H1 (cell line): ENCODE measurements at regions not wholly inside any gene's neighbourhood (a gene's known extent, or its start where the extent isn't known, plus 50 kb on each side); places are given as distances from the start of the nearest gene placed in this dataset.

Experiments used
- CTCF ChIA-PET: fragments of 300-600 bp; sonication (Branson Sonifier 250); formaldehyde crosslinking; loops from one replicate; lab custom pipeline; 2021; ENCODE audit not compliant: partially characterized antibody; lab: Charles Lee
- POLR2A ChIA-PET: fragments of 300-600 bp; sonication (Branson Sonifier 250); formaldehyde crosslinking; loops from one replicate; lab custom pipeline; 2021; ENCODE audit warnings: inconsistent platforms; ENCODE audit not compliant: partially characterized antibody; lab: Charles Lee
- DNase-seq, 2 experiments: peaks; one replicate each; pipeline versions ENCODE4 v3.0.0 to v3.0.0-alpha.2; 2010 to 2022; ENCODE audit warnings: low spot score in 2 of 2, low read depth in 1 of 2, mixed read lengths in 1 of 2
- FAIRE-seq: peaks from 2 replicates; lab custom pipeline; 2011; peaks lifted over from hg19 to GRCh38; lab: Jason Lieb, UNC
- H2AFZ ChIP-seq: 2 replicates; pipeline ENCODE4 v1.8.1; 2012; ENCODE audit warnings: low read length, inconsistent platforms
- H2AK5ac ChIP-seq: 2 replicates; pipeline ENCODE4 v1.6.1; 2013; ENCODE audit warnings: low read depth, low read length
- H2BK120ac ChIP-seq: replicated peaks from 2 replicates; pipeline ENCODE3; 2013; ENCODE audit warnings: low read depth, low read length, inconsistent platforms
- H2BK12ac ChIP-seq: 2 replicates; pipeline ENCODE4 v1.6.1; 2013; ENCODE audit warnings: low read depth, low read length
- H2BK15ac ChIP-seq: 2 replicates; pipeline ENCODE4 v1.6.1; 2013; ENCODE audit warnings: low read length
- H2BK20ac ChIP-seq: 2 replicates; pipeline ENCODE4 v1.6.1; 2013; ENCODE audit warnings: low read length
- H2BK5ac ChIP-seq: 2 replicates; pipeline ENCODE4 v1.6.1; 2013; ENCODE audit warnings: low read depth, low read length
- H3K14ac ChIP-seq: 2 replicates; pipeline ENCODE4 v1.6.1; 2013; ENCODE audit warnings: inconsistent platforms; ENCODE audit not compliant: insufficient read length
- H3K18ac ChIP-seq: 2 replicates; pipeline ENCODE4 v1.6.1; 2013; ENCODE audit warnings: low read length; ENCODE audit errors: extremely low read depth
- H3K23ac ChIP-seq: 2 replicates; pipeline ENCODE4 v1.6.1; 2013; ENCODE audit warnings: inconsistent platforms; ENCODE audit not compliant: insufficient read length
- H3K23me2 ChIP-seq: 2 replicates; pipeline ENCODE4 v1.6.1; 2013; ENCODE audit warnings: low read depth, low read length
- H3K27ac ChIP-seq: 2 replicates; pipeline ENCODE4 v1.6.1; 2011; ENCODE audit warnings: low read depth, low read length, inconsistent platforms
- H3K27me3 ChIP-seq, 4 experiments: replicated peaks in 1 of 4; 1 replicate in 1 of 4; 2 replicates in 3 of 4; pipeline versions ENCODE4 v1.6.1 to v1.8.1; 2011 to 2013; ENCODE audit warnings: low read length in 3 of 4, mild to moderate bottlenecking in 3 of 4, inconsistent platforms in 2 of 4, mixed read lengths in 2 of 4, moderate library complexity in 1 of 4; ENCODE audit not compliant: control insufficient read depth in 3 of 4, insufficient read depth in 3 of 4; ENCODE audit errors: extremely low read depth in 1 of 4
- H3K36me3 ChIP-seq, 4 experiments: 2 replicates each; pipeline versions ENCODE4 v1.6.1 to v1.8.1; 2011 to 2013; ENCODE audit warnings: mild to moderate bottlenecking in 4 of 4, low read length in 3 of 4, moderate library complexity in 2 of 4, control low read depth in 1 of 4, inconsistent platforms in 1 of 4; ENCODE audit not compliant: insufficient read depth in 4 of 4, control insufficient read depth in 2 of 4
- H3K4ac ChIP-seq: replicated peaks from 2 replicates; pipeline ENCODE3; 2013; ENCODE audit warnings: low read length, low read depth, mixed read lengths, inconsistent platforms; ENCODE audit not compliant: insufficient read length
- H3K4me1 ChIP-seq, 4 experiments: replicated peaks in 1 of 4; 1 replicate in 1 of 4; 2 replicates in 3 of 4; pipeline versions ENCODE4 v1.6.1 to v1.8.1; 2011 to 2013; ENCODE audit warnings: low read length in 3 of 4, inconsistent platforms in 2 of 4, mixed read lengths in 1 of 4; ENCODE audit not compliant: insufficient read depth in 4 of 4, control insufficient read depth in 3 of 4
- H3K4me2 ChIP-seq, 2 experiments: 2 replicates each; pipeline versions ENCODE4 v1.6.1 to v1.8.1; 2011 to 2013; ENCODE audit warnings: low read depth in 2 of 2, low read length in 2 of 2, control low read depth in 1 of 2, inconsistent platforms in 1 of 2, mild to moderate bottlenecking in 1 of 2; ENCODE audit not compliant: insufficient read depth in 1 of 2
- H3K4me3 ChIP-seq, 4 experiments: fragments of 200-600, 300-600 bp in 1 of 4; sonication (generic), shearing (Covaris generic), sonication (Bioruptor Twin) in 1 of 4; 2 replicates each; pipeline versions ENCODE4 v1.5.1 to v1.8.1; 2011 to 2016; ENCODE audit warnings: low read length in 4 of 4, low read depth in 3 of 4, control low read depth in 2 of 4, inconsistent platforms in 2 of 4, mild to moderate bottlenecking in 2 of 4, mixed read lengths in 1 of 4, moderate library complexity in 1 of 4; ENCODE audit not compliant: insufficient read depth in 2 of 4; ENCODE audit errors: extremely low read depth in 1 of 4
- H3K56ac ChIP-seq: replicated peaks from 2 replicates; pipeline ENCODE3; 2013; ENCODE audit warnings: low read depth, mild to moderate bottlenecking, mixed read lengths, low read length, inconsistent platforms; ENCODE audit not compliant: insufficient read length
- H3K79me1 ChIP-seq: 2 replicates; pipeline ENCODE4 v1.6.1; 2013; ENCODE audit warnings: low read depth, low read length, control low read depth
- H3K79me2 ChIP-seq, 2 experiments: 2 replicates each; pipeline versions ENCODE4 v1.6.1 to v1.8.1; 2012 to 2013; ENCODE audit warnings: low read length in 2 of 2, mild to moderate bottlenecking in 2 of 2, inconsistent platforms in 1 of 2; ENCODE audit not compliant: insufficient read depth in 2 of 2, control insufficient read depth in 1 of 2
- H3K9ac ChIP-seq, 4 experiments: replicated peaks in 1 of 4; 1 replicate in 1 of 4; 2 replicates in 3 of 4; pipeline versions ENCODE4 v1.6.1 to v1.8.1; 2011 to 2013; ENCODE audit warnings: low read depth in 3 of 4, low read length in 3 of 4, control low read depth in 2 of 4, mild to moderate bottlenecking in 2 of 4, moderate library complexity in 2 of 4, inconsistent platforms in 1 of 4; ENCODE audit errors: extremely low read depth in 1 of 4
- H3K9me3 ChIP-seq, 2 experiments: 2 replicates each; pipeline versions ENCODE4 v1.6.1 to v1.8.1; 2012 to 2013; ENCODE audit warnings: mild to moderate bottlenecking in 2 of 2, moderate library complexity in 2 of 2, control low read depth in 1 of 2, inconsistent platforms in 1 of 2, low read depth in 1 of 2, low read length in 1 of 2, mixed read lengths in 1 of 2; ENCODE audit not compliant: insufficient read depth in 2 of 2
- H4K20me1 ChIP-seq, 2 experiments: replicated peaks in 1 of 2; 2 replicates each; pipeline versions ENCODE3 to v1.8.1; 2011 to 2013; ENCODE audit warnings: inconsistent platforms in 2 of 2, low read length in 2 of 2, mild to moderate bottlenecking in 1 of 2; ENCODE audit not compliant: insufficient read depth in 2 of 2, control insufficient read depth in 1 of 2
- H4K5ac ChIP-seq: 2 replicates; pipeline ENCODE4 v1.6.1; 2013; ENCODE audit warnings: low read length, low read depth, mixed read lengths, inconsistent platforms; ENCODE audit not compliant: insufficient read length
- H4K8ac ChIP-seq: 2 replicates; pipeline ENCODE4 v1.8.0; 2013; ENCODE audit warnings: mild to moderate bottlenecking, moderate library complexity, low read length, inconsistent platforms; ENCODE audit not compliant: insufficient read depth; ENCODE audit errors: extremely low read depth
- H4K91ac ChIP-seq: replicated peaks from 2 replicates; pipeline ENCODE3; 2013; ENCODE audit warnings: low read length, mixed read lengths, inconsistent platforms; ENCODE audit not compliant: insufficient read length
- WGBS, 2 experiments: shearing (Covaris generic) in 1 of 2; methylation state at CpG; one replicate each; pipeline versions ENCODE4 v1.1.6 to v1.1.7; 2013 to 2015; ENCODE audit warnings: low lambda C conversion rate in 2 of 2, mixed read lengths in 2 of 2, inconsistent platforms in 1 of 2, low coverage in 1 of 2, missing lambda C conversion rate in 1 of 2; ENCODE audit not compliant: insufficient replicate concordance in 2 of 2, insufficient coverage in 1 of 2, insufficient read length in 1 of 2; ENCODE audit errors: extremely low coverage in 1 of 2, missing lambda C conversion rate in 1 of 2; 5-methylcytosine and 5-hydroxymethylcytosine counted together
- TF ChIP-seq, protein P1 (sequence below): fragments of 300-600 bp; sonication (generic); IDR thresholded peaks from 2 replicates; pipeline ENCODE4 v1.7.1; 2012; ENCODE audit warnings: low read length, moderate library complexity, mild to moderate bottlenecking, inconsistent platforms; ENCODE audit not compliant: insufficient replicate concordance

DNA sequence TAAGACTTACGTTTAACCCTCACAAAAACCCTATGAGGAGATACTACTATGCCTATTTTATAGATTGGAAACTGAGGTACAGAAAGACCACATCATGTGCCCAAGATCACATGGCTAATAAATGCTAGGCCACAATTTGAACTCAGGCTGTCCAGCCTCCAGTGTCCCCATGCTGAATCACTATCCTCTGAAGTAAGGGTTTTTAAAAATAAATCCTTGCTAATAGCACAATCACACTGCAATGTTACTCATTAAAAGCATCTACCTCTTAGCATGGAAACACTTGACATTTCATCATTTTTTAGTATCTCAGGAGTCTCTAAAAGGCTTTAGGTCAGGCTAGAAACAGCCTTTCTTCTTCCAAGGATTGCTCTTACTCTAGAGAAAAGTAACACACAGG lies 50.0 kb upstream of the PPP1R3C start:
- H3K4me1 ChIP-seq: peaks cover 4 to 20% (median 6%) of the 10 kb centered on the region in 4 experiments
- POLR2A ChIA-PET: no interaction called here
- H2AFZ ChIP-seq: no peak overlapping the region
- H3K36me3 ChIP-seq: no peaks in the 10 kb centered on the region
- H3K23ac ChIP-seq: no peak overlapping the region
- H3K9ac ChIP-seq: no peak overlapping the region
- H3K18ac ChIP-seq: no peak overlapping the region
- H3K79me2 ChIP-seq: no peaks in the 10 kb centered on the region
- no peak for DNase-seq
- no peaks in the 10 kb centered on the region for H4K20me1 ChIP-seq
- H3K4ac ChIP-seq: no peak overlapping the region
- no peak overlapping the region for H3K4me2 ChIP-seq
- no peaks in the 10 kb centered on the region for H3K9me3 ChIP-seq
- H3K4me3 ChIP-seq: no peak overlapping the region
- H3K79me1 ChIP-seq: no peaks in the 10 kb centered on the region
- no peak overlapping the region for H2AK5ac ChIP-seq
- no peaks in the 10 kb centered on the region for H3K23me2 ChIP-seq
- H3K27me3 ChIP-seq: no peaks in the 10 kb centered on the region
- H2BK15ac ChIP-seq: no peak overlapping the region
- TF ChIP-seq, protein P1, sequence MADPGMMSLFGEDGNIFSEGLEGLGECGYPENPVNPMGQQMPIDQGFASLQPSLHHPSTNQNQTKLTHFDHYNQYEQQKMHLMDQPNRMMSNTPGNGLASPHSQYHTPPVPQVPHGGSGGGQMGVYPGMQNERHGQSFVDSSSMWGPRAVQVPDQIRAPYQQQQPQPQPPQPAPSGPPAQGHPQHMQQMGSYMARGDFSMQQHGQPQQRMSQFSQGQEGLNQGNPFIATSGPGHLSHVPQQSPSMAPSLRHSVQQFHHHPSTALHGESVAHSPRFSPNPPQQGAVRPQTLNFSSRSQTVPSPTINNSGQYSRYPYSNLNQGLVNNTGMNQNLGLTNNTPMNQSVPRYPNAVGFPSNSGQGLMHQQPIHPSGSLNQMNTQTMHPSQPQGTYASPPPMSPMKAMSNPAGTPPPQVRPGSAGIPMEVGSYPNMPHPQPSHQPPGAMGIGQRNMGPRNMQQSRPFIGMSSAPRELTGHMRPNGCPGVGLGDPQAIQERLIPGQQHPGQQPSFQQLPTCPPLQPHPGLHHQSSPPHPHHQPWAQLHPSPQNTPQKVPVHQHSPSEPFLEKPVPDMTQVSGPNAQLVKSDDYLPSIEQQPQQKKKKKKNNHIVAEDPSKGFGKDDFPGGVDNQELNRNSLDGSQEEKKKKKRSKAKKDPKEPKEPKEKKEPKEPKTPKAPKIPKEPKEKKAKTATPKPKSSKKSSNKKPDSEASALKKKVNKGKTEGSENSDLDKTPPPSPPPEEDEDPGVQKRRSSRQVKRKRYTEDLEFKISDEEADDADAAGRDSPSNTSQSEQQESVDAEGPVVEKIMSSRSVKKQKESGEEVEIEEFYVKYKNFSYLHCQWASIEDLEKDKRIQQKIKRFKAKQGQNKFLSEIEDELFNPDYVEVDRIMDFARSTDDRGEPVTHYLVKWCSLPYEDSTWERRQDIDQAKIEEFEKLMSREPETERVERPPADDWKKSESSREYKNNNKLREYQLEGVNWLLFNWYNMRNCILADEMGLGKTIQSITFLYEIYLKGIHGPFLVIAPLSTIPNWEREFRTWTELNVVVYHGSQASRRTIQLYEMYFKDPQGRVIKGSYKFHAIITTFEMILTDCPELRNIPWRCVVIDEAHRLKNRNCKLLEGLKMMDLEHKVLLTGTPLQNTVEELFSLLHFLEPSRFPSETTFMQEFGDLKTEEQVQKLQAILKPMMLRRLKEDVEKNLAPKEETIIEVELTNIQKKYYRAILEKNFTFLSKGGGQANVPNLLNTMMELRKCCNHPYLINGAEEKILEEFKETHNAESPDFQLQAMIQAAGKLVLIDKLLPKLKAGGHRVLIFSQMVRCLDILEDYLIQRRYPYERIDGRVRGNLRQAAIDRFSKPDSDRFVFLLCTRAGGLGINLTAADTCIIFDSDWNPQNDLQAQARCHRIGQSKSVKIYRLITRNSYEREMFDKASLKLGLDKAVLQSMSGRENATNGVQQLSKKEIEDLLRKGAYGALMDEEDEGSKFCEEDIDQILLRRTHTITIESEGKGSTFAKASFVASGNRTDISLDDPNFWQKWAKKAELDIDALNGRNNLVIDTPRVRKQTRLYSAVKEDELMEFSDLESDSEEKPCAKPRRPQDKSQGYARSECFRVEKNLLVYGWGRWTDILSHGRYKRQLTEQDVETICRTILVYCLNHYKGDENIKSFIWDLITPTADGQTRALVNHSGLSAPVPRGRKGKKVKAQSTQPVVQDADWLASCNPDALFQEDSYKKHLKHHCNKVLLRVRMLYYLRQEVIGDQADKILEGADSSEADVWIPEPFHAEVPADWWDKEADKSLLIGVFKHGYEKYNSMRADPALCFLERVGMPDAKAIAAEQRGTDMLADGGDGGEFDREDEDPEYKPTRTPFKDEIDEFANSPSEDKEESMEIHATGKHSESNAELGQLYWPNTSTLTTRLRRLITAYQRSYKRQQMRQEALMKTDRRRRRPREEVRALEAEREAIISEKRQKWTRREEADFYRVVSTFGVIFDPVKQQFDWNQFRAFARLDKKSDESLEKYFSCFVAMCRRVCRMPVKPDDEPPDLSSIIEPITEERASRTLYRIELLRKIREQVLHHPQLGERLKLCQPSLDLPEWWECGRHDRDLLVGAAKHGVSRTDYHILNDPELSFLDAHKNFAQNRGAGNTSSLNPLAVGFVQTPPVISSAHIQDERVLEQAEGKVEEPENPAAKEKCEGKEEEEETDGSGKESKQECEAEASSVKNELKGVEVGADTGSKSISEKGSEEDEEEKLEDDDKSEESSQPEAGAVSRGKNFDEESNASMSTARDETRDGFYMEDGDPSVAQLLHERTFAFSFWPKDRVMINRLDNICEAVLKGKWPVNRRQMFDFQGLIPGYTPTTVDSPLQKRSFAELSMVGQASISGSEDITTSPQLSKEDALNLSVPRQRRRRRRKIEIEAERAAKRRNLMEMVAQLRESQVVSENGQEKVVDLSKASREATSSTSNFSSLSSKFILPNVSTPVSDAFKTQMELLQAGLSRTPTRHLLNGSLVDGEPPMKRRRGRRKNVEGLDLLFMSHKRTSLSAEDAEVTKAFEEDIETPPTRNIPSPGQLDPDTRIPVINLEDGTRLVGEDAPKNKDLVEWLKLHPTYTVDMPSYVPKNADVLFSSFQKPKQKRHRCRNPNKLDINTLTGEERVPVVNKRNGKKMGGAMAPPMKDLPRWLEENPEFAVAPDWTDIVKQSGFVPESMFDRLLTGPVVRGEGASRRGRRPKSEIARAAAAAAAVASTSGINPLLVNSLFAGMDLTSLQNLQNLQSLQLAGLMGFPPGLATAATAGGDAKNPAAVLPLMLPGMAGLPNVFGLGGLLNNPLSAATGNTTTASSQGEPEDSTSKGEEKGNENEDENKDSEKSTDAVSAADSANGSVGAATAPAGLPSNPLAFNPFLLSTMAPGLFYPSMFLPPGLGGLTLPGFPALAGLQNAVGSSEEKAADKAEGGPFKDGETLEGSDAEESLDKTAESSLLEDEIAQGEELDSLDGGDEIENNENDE: no peak
- TF ChIP-seq, all 59 proteins: peak for 0
- Histone ChIP-seq H2BK120ac (no peak overlapping the region), H2BK5ac (no peak overlapping the region), H2BK12ac (no peak overlapping the region), H4K91ac (no peak overlapping the region), H4K5ac (no peak overlapping the region), H3K27ac (no peak overlapping the region), H3K14ac (no peak overlapping the region), H4K8ac (no peak overlapping the region), H3K56ac (no peak overlapping the region), H2BK20ac (no peak overlapping the region)
- 82% methylated on average over 1 of the region's 1 CpG; no CpG with 5 or more reads in 1 of the 2 experiments for WGBS, 2 experiments
- CTCF ChIA-PET: interaction anchor here (1.1 to 7.0 kb wide), 4 partner anchors 8 to 12 kb away, joined by 3 to 67 read pairs (median 4); no protein-coding TSS in a partner anchor
- no peak for FAIRE-seq
